Central memory CD8-positive, alpha-beta T cell (primary cell): ENCODE measurements at regions not wholly inside any gene's neighbourhood (a gene's known extent, or its start where the extent isn't known, plus 50 kb on each side); places are given as distances from the start of the nearest gene placed in this dataset.

ENCODE experiments used
- ATAC-seq: fragments of 150-1000 bp; cut with Tn5 transposase; replicated peaks from 2 replicates; pipeline ENCODE4 v1.10.0; 2022; ENCODE audit warnings: mild to moderate bottlenecking, moderate FRiP score, moderate number of reproducible peaks; ENCODE audit not compliant: poor library complexity, severe bottlenecking; ENCODE audit errors: extremely low read depth
- DNase-seq, 2 donors: peaks; one replicate each; pipeline ENCODE4 v3.0.0; 2021; ENCODE audit warnings: low spot score in 2 of 2
- H3K27ac Mint-ChIP-seq: one replicate; pipeline ENCODE4 v1.8.0; 2022; ENCODE audit warnings: low read depth, mild to moderate bottlenecking, moderate library complexity, mixed read lengths
- H3K27me3 Mint-ChIP-seq: one replicate; pipeline ENCODE4 v1.8.0; 2022; ENCODE audit warnings: mixed read lengths
- H3K36me3 Mint-ChIP-seq: one replicate; pipeline ENCODE4 v1.8.0; 2022; ENCODE audit warnings: mild to moderate bottlenecking, moderate library complexity, mixed read lengths; ENCODE audit not compliant: insufficient read depth
- H3K4me1 Mint-ChIP-seq: one replicate; pipeline ENCODE4 v1.8.0; 2022; ENCODE audit warnings: mixed read lengths
- H3K4me3 Mint-ChIP-seq: one replicate; pipeline ENCODE4 v1.8.0; 2022; ENCODE audit warnings: mild to moderate bottlenecking, moderate library complexity, mixed read lengths
- H3K9me3 Mint-ChIP-seq: one replicate; pipeline ENCODE4 v1.8.0; 2022; ENCODE audit warnings: mixed read lengths

- DNase-seq (no peak), ATAC-seq (no peak)
- no peak overlapping the region for H3K27ac Mint-ChIP-seq
- no peaks in the 10 kb centered on the region for H3K27me3 Mint-ChIP-seq
- H3K9me3 Mint-ChIP-seq, result peaks cover 3% of the 10 kb centered on the region
- H3K36me3 Mint-ChIP-seq, result no peaks in the 10 kb centered on the region
- H3K4me1 Mint-ChIP-seq, result no peaks in the 10 kb centered on the region
- H3K4me3 Mint-ChIP-seq, result no peak overlapping the region
These were observed 546.1 kb downstream of the NR2F1-AS1 start for GRCh38 chr5:93034621-93035590.

- ATAC-seq (no peak), DNase-seq (no peak)
- Mint-ChIP-seq H3K9me3 (peaks cover 11% of the 10 kb centered on the region), H3K4me3 (no peak overlapping the region), H3K27me3 (no peaks in the 10 kb centered on the region), H3K27ac (no peak overlapping the region), H3K4me1 (no peaks in the 10 kb centered on the region), H3K36me3 (no peaks in the 10 kb centered on the region)
These were observed 558.1 kb downstream of the NR2F1-AS1 start for GRCh38 chr5:93022796-93023447.

GRCh38 chr5:93022211-93022610, 558.8 kb downstream of the NR2F1-AS1 start:
- no peak for DNase-seq
- Mint-ChIP-seq H3K4me3 (no peak overlapping the region), H3K4me1 (no peaks in the 10 kb centered on the region), H3K36me3 (no peaks in the 10 kb centered on the region), H3K9me3 (peaks cover 11% of the 10 kb centered on the region), H3K27ac (no peak overlapping the region), H3K27me3 (no peaks in the 10 kb centered on the region)
- ATAC-seq, result no peak

- Mint-ChIP-seq H3K27ac (no peak overlapping the region), H3K27me3 (no peaks in the 10 kb centered on the region), H3K9me3 (peaks cover 11% of the 10 kb centered on the region), H3K4me3 (no peak overlapping the region), H3K4me1 (no peaks in the 10 kb centered on the region), H3K36me3 (no peaks in the 10 kb centered on the region)
- DNase-seq (no peak), ATAC-seq (no peak)
These were observed 561.1 kb downstream of the NR2F1-AS1 start for GRCh38 chr5:93019896-93020295.

GRCh38 chr5:93018461-93018860, 562.6 kb downstream of the NR2F1-AS1 start:
- Mint-ChIP-seq H3K4me1 (no peaks in the 10 kb centered on the region), H3K36me3 (no peaks in the 10 kb centered on the region), H3K4me3 (no peak overlapping the region), H3K9me3 (peaks cover 4% of the 10 kb centered on the region), H3K27ac (no peak overlapping the region), H3K27me3 (no peaks in the 10 kb centered on the region)
- ATAC-seq (no peak), DNase-seq (no peak)

- DNase-seq (no peak), ATAC-seq (no peak)
- no peak overlapping the region for H3K27ac Mint-ChIP-seq
- no peak overlapping the region for H3K4me3 Mint-ChIP-seq
- H3K9me3 Mint-ChIP-seq, result peaks cover 4% of the 10 kb centered on the region
- no peaks in the 10 kb centered on the region for H3K36me3 Mint-ChIP-seq
- no peaks in the 10 kb centered on the region for H3K27me3 Mint-ChIP-seq
- no peaks in the 10 kb centered on the region for H3K4me1 Mint-ChIP-seq
These were observed 563.2 kb downstream of the NR2F1-AS1 start for GRCh38 chr5:93017849-93018248.

- Mint-ChIP-seq H3K9me3 (peaks cover 4% of the 10 kb centered on the region), H3K4me1 (no peaks in the 10 kb centered on the region), H3K27ac (no peak overlapping the region), H3K36me3 (no peaks in the 10 kb centered on the region), H3K4me3 (no peak overlapping the region), H3K27me3 (no peaks in the 10 kb centered on the region)
- ATAC-seq, result no peak
- no peak for DNase-seq
These were observed 563.6 kb downstream of the NR2F1-AS1 start for GRCh38 chr5:93017376-93017775.

GRCh38 chr5:93010616-93011015, 570.4 kb downstream of the NR2F1-AS1 start:
- Mint-ChIP-seq H3K27ac (no peak overlapping the region), H3K36me3 (no peaks in the 10 kb centered on the region), H3K4me1 (no peaks in the 10 kb centered on the region), H3K4me3 (no peak overlapping the region), H3K9me3 (no peaks in the 10 kb centered on the region), H3K27me3 (no peaks in the 10 kb centered on the region)
- no peak for ATAC-seq
- no peak for DNase-seq

- no peak for DNase-seq
- Mint-ChIP-seq H3K27ac (no peak overlapping the region), H3K36me3 (no peaks in the 10 kb centered on the region), H3K9me3 (no peaks in the 10 kb centered on the region), H3K4me1 (no peaks in the 10 kb centered on the region), H3K4me3 (no peak overlapping the region), H3K27me3 (no peaks in the 10 kb centered on the region)
- ATAC-seq, result no peak
These were observed 571.0 kb downstream of the NR2F1-AS1 start for GRCh38 chr5:93010037-93010436.

- DNase-seq (no peak), ATAC-seq (no peak)
- Mint-ChIP-seq H3K9me3 (no peaks in the 10 kb centered on the region), H3K4me3 (no peak overlapping the region), H3K27ac (no peak overlapping the region), H3K27me3 (no peaks in the 10 kb centered on the region), H3K36me3 (no peaks in the 10 kb centered on the region), H3K4me1 (no peaks in the 10 kb centered on the region)
These were observed 572.4 kb downstream of the NR2F1-AS1 start for GRCh38 chr5:93008502-93009207.

GRCh38 chr5:93006915-93007314, 574.1 kb downstream of the NR2F1-AS1 start:
- H3K9me3 Mint-ChIP-seq, result no peaks in the 10 kb centered on the region
- H3K36me3 Mint-ChIP-seq, result no peaks in the 10 kb centered on the region
- DNase-seq (no peak), ATAC-seq (no peak)
- H3K27me3 Mint-ChIP-seq, result no peaks in the 10 kb centered on the region
- no peak overlapping the region for H3K27ac Mint-ChIP-seq
- no peaks in the 10 kb centered on the region for H3K4me1 Mint-ChIP-seq
- H3K4me3 Mint-ChIP-seq, result no peak overlapping the region

- DNase-seq, result no peak
- Mint-ChIP-seq H3K27me3 (no peaks in the 10 kb centered on the region), H3K4me1 (no peaks in the 10 kb centered on the region), H3K36me3 (no peaks in the 10 kb centered on the region), H3K4me3 (no peak overlapping the region), H3K9me3 (peaks cover 6% of the 10 kb centered on the region), H3K27ac (no peak overlapping the region)
- no peak for ATAC-seq
These were observed 582.6 kb downstream of the NR2F1-AS1 start for GRCh38 chr5:92998456-92998855.
